ENCODE measurements at regions not wholly inside any gene's neighbourhood (a gene's known extent, or its start where the extent isn't known, plus 50 kb on each side); places are given as distances from the start of the nearest gene placed in this dataset.

GRCh38 chr9:107397076-107398044, 92.2 kb downstream of the KLF4 start:
- no peak overlapping the region for H3K4me3 ChIP-seq (ENCODE audit: low read depth, low read length)
- DNase-seq (ENCODE audit: low read depth) = no peak
- no peak for TF ChIP-seq CTCF (conservative IDR thresholded peaks at IDR 0.05; ENCODE audit: low read depth, low read length)

DNA sequence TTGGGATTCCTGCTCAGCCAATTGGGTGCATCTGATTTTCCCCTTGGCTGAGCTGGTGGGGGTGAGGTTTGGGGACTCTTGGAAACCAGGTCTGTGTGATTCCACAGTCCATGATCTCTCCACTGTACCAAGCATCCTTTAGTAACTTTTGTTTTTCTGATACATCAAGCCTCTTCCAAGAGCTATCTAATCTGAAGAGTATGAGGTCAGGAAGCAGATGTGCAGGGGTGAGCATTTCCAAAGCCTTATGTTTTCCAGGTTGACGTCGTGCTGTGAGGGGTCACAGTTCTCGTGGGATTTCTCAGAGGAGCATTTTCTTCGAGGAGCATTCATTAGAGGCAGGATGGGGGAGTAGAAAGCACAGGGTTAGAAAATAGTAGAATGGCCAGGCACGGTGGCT, 95.3 kb downstream of the KLF4 start:
- peak; percentile 22 for DNase-seq (ENCODE audit: low read depth)
- H3K4me3 ChIP-seq (ENCODE audit: low read depth, low read length) = no peak overlapping the region
- TF ChIP-seq CTCF (conservative IDR thresholded peaks at IDR 0.05; ENCODE audit: low read depth, low read length) = no peak

DNA sequence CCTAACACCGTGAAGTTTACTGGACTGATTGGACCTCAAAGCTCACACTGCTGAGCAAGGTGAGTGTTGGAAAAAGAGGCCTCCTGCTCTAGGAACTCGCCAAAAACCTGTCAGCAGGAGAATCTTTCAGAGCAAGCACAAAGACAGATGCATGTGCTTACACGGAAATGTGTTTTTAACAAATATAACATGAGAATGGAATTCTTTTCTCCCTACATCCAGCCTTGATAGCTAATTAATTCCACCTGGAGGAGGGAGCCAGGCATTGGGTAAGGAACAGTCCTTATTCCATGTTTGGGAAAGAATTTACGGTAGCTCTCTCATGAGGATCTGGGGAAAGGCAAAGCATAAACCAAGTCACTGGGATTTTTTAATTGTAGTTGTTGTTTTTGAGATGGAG, 98.8 kb downstream of the KLF4 start:
- no peak overlapping the region for H3K4me3 ChIP-seq (ENCODE audit: low read depth, low read length)
- no peak for TF ChIP-seq CTCF (conservative IDR thresholded peaks at IDR 0.05; ENCODE audit: low read depth, low read length)
- DNase-seq (ENCODE audit: low read depth) = no peak

DNA sequence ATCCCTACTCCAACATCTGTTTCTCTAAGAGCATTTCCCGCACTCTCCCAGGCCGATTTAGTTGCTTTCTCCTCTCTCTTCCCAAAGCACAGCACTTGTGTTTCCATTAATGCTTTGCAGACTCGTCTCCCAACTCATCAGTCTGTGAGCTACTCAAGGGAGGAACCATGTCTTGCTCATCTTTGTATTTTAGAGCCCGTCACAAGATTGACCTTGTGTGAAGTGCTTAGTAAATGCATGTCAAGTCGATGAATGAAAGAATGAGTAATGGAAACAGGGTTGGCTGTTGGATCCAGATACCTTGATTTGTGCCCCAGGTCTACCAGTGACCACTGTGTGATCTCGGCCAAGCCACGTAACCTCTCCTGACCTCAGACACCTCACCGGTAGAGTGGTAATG, 99.3 kb downstream of the KLF4 start:
- no peak for DNase-seq (ENCODE audit: low read depth)
- no peak overlapping the region for H3K4me3 ChIP-seq (ENCODE audit: low read depth, low read length)
- no peak for TF ChIP-seq CTCF (conservative IDR thresholded peaks at IDR 0.05; ENCODE audit: low read depth, low read length)

DNA sequence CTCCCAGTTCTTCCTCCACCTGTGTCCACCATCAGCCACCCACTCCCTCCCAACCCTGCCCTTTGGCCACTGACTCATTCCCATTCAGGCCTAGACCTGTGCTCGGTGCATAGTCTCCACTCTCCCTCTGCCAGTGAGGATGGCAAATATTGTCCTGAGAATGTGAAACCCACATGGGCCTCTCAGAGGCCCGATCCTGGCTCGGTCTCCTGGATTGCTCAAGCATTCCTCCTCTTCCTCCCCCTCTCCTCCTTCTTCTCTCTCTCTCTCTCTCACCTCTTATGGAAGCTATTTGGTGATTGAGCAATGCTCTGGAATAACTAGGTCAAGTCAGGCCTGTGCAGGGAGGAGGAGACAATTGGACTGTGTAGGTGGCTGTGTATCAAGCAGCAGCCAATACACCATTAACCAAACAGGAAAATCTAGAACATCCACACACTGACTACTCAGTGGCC, 99.9 kb downstream of the KLF4 start:
- H3K4me3 ChIP-seq (ENCODE audit: low read depth, low read length) = no peak overlapping the region
- TF ChIP-seq CTCF (conservative IDR thresholded peaks at IDR 0.05; ENCODE audit: low read depth, low read length) = no peak
- DNase-seq (ENCODE audit: low read depth) = peak; percentile 30

GRCh38 chr9:107388890-107389289, 100.7 kb downstream of the KLF4 start:
- DNase-seq (ENCODE audit: low read depth) = no peak
- TF ChIP-seq CTCF (conservative IDR thresholded peaks at IDR 0.05; ENCODE audit: low read depth, low read length) = no peak
- H3K4me3 ChIP-seq (ENCODE audit: low read depth, low read length) = no peak overlapping the region

GRCh38 chr9:107387409-107387808, 102.2 kb downstream of the KLF4 start:
- H3K4me3 ChIP-seq (ENCODE audit: low read depth, low read length) = no peak overlapping the region
- TF ChIP-seq CTCF (conservative IDR thresholded peaks at IDR 0.05; ENCODE audit: low read depth, low read length) = no peak
- peak; percentile 53 for DNase-seq (ENCODE audit: low read depth)

Measured in choroid plexus epithelial cell (primary cell).